ENCODE measurements at regions not wholly inside any gene's neighbourhood (a gene's known extent, or its start where the extent isn't known, plus 50 kb on each side); places are given as distances from the start of the nearest gene placed in this dataset.

- no peak for TF ChIP-seq POLR2AphosphoS5 (IDR thresholded peaks at IDR 0.05)
- TF ChIP-seq CTCF (IDR thresholded peaks at IDR 0.05) = no peak
These were observed 479.3 kb downstream of the HS3ST3B1 start for GRCh38 chr17:14780097-14780651.

Data from breast epithelium (tissue), 3 donors.